Trophoblast cell (in vitro differentiated cells and primary cell): ENCODE measurements at regions not wholly inside any gene's neighbourhood (a gene's known extent, or its start where the extent isn't known, plus 50 kb on each side); places are given as distances from the start of the nearest gene placed in this dataset.

Experiments
- DNase-seq, 2 donors: peaks; one replicate each; pipeline ENCODE4 v3.0.0-alpha.2; 2016
- H2AFZ ChIP-seq: 2 replicates; pipeline ENCODE4 v1.6.1; 2013; ENCODE audit warnings: low read length, moderate library complexity, mild to moderate bottlenecking; ENCODE audit not compliant: insufficient read depth, poor library complexity
- H2AK5ac ChIP-seq: 2 replicates; pipeline ENCODE4 v1.6.1; 2013; ENCODE audit warnings: mild to moderate bottlenecking, low read length
- H2BK120ac ChIP-seq: 2 replicates; pipeline ENCODE4 v1.6.1; 2013; ENCODE audit warnings: low read length, mild to moderate bottlenecking, moderate library complexity; ENCODE audit not compliant: insufficient read depth, poor library complexity
- H2BK12ac ChIP-seq: 2 replicates; pipeline ENCODE4 v1.6.1; 2013; ENCODE audit warnings: mild to moderate bottlenecking, low read length, moderate library complexity
- H2BK5ac ChIP-seq: 2 replicates; pipeline ENCODE4 v1.6.1; 2013; ENCODE audit warnings: low read length, low read depth, moderate library complexity, mild to moderate bottlenecking; ENCODE audit not compliant: poor library complexity
- H3K14ac ChIP-seq: 2 replicates; pipeline ENCODE4 v1.6.1; 2013; ENCODE audit warnings: mild to moderate bottlenecking, low read length
- H3K18ac ChIP-seq: 2 replicates; pipeline ENCODE4 v1.6.1; 2013; ENCODE audit warnings: mild to moderate bottlenecking, low read length
- H3K23ac ChIP-seq: 2 replicates; pipeline ENCODE4 v1.6.1; 2013; ENCODE audit warnings: low read length
- H3K27ac ChIP-seq: 2 replicates; pipeline ENCODE4 v1.5.1; 2013; ENCODE audit warnings: low read depth, mild to moderate bottlenecking, inconsistent platforms, low read length, moderate library complexity
- H3K27me3 ChIP-seq: 2 replicates; pipeline ENCODE4 v1.6.1; 2013; ENCODE audit warnings: inconsistent platforms, mild to moderate bottlenecking, low read length, moderate library complexity; ENCODE audit not compliant: insufficient read depth
- H3K36me3 ChIP-seq, 2 experiments: 1 replicate in 1 of 2; 2 replicates in 1 of 2; pipeline ENCODE4 v1.6.1; 2013; ENCODE audit warnings: low read length in 2 of 2, mild to moderate bottlenecking in 2 of 2, moderate library complexity in 1 of 2; ENCODE audit not compliant: insufficient read depth in 2 of 2, control insufficient read depth in 1 of 2
- H3K4ac ChIP-seq: 2 replicates; pipeline ENCODE4 v1.6.1; 2013; ENCODE audit warnings: low read depth, mild to moderate bottlenecking, low read length, moderate library complexity
- H3K4me1 ChIP-seq, 2 experiments: 1 replicate in 1 of 2; 2 replicates in 1 of 2; pipeline ENCODE4 v1.6.1; 2013; ENCODE audit warnings: low read length in 2 of 2, mild to moderate bottlenecking in 2 of 2, moderate library complexity in 1 of 2; ENCODE audit not compliant: insufficient read depth in 2 of 2, control insufficient read depth in 1 of 2
- H3K4me2 ChIP-seq: 2 replicates; pipeline ENCODE4 v1.6.1; 2013; ENCODE audit warnings: inconsistent platforms, mild to moderate bottlenecking, low read length, moderate library complexity
- H3K4me3 ChIP-seq: 2 replicates; pipeline ENCODE4 v1.5.1; 2013; ENCODE audit warnings: mild to moderate bottlenecking, low read depth, low read length, inconsistent platforms
- H3K79me1 ChIP-seq: one replicate; pipeline ENCODE4 v1.6.1; 2013; ENCODE audit warnings: low read length
- H3K79me2 ChIP-seq: 2 replicates; pipeline ENCODE4 v1.6.1; 2013; ENCODE audit warnings: low read length, mild to moderate bottlenecking; ENCODE audit not compliant: control insufficient read depth, insufficient read depth, poor library complexity
- H3K9ac ChIP-seq: 2 replicates; pipeline ENCODE4 v1.6.1; 2013; ENCODE audit warnings: mild to moderate bottlenecking, low read length
- H3K9me3 ChIP-seq: 2 replicates; pipeline ENCODE4 v1.6.1; 2013; ENCODE audit warnings: low read depth, mild to moderate bottlenecking, control low read depth, inconsistent platforms, low read length; ENCODE audit not compliant: insufficient read depth
- H4K12ac ChIP-seq: 2 replicates; pipeline ENCODE4 v1.6.1; 2013; ENCODE audit warnings: low read depth, mild to moderate bottlenecking, low read length, moderate library complexity
- H4K8ac ChIP-seq: 2 replicates; pipeline ENCODE4 v1.6.1; 2013; ENCODE audit warnings: low read depth, mild to moderate bottlenecking, low read length, moderate library complexity
- H4K91ac ChIP-seq: one replicate; pipeline ENCODE4 v1.6.1; 2013; ENCODE audit warnings: low read depth, mild to moderate bottlenecking, low read length, moderate library complexity
- WGBS: extraction: QIAGEN DNeasy Blood & Tissue Kit; methylation state at CpG from one replicate; pipeline ENCODE4 v1.1.7; 2013; ENCODE audit warnings: missing lambda C conversion rate; ENCODE audit not compliant: insufficient read length, insufficient coverage; ENCODE audit errors: extremely low coverage; 5-methylcytosine and 5-hydroxymethylcytosine counted together

- H3K4me1 ChIP-seq = no peaks in the 10 kb centered on the region
- no peaks in the 10 kb centered on the region for H3K36me3 ChIP-seq
- H3K23ac ChIP-seq = no peak overlapping the region
- H2BK120ac ChIP-seq = no peak overlapping the region
- no peak overlapping the region for H3K4ac ChIP-seq
- no peak overlapping the region for H2AK5ac ChIP-seq
- no peak overlapping the region for H4K8ac ChIP-seq
- H4K91ac ChIP-seq = no peak overlapping the region
- no peak overlapping the region for H4K12ac ChIP-seq
- H3K9me3 ChIP-seq = no peaks in the 10 kb centered on the region
- H3K79me2 ChIP-seq = no peaks in the 10 kb centered on the region
- no peak overlapping the region for H2AFZ ChIP-seq
- H3K9ac ChIP-seq = no peak overlapping the region
- H3K4me2 ChIP-seq = no peak overlapping the region
- no peaks in the 10 kb centered on the region for H3K27me3 ChIP-seq
- H3K14ac ChIP-seq = no peak overlapping the region
- H3K18ac ChIP-seq = no peak overlapping the region
- no peak for DNase-seq
- H3K27ac ChIP-seq = no peak overlapping the region
- no CpG with 5 or more reads among the region's 5 CpGs for WGBS
- H2BK5ac ChIP-seq = no peak overlapping the region
- no peak overlapping the region for H2BK12ac ChIP-seq
- no peak overlapping the region for H3K4me3 ChIP-seq
- no peaks in the 10 kb centered on the region for H3K79me1 ChIP-seq
Measured at GRCh38 chr1:25126562-25126961, 105.7 kb downstream of the SYF2 start.

- Histone ChIP-seq H3K4me1 (no peaks in the 10 kb centered on the region), H3K18ac (no peak overlapping the region), H2AFZ (no peak overlapping the region), H3K27ac (no peak overlapping the region), H3K79me1 (no peaks in the 10 kb centered on the region), H4K91ac (no peak overlapping the region), H2BK5ac (no peak overlapping the region), H3K79me2 (no peaks in the 10 kb centered on the region), H3K4me3 (no peak overlapping the region), H2BK12ac (no peak overlapping the region), H3K23ac (no peak overlapping the region), H4K12ac (no peak overlapping the region), H3K4ac (no peak overlapping the region), H3K27me3 (no peaks in the 10 kb centered on the region), H3K9me3 (no peaks in the 10 kb centered on the region), H2BK120ac (no peak overlapping the region), H3K4me2 (no peak overlapping the region), H3K9ac (no peak overlapping the region), H4K8ac (no peak overlapping the region), H3K36me3 (no peaks in the 10 kb centered on the region), H3K14ac (no peak overlapping the region), H2AK5ac (no peak overlapping the region)
- DNase-seq = no peak
- no CpG with 5 or more reads among the region's 3 CpGs for WGBS
Measured at GRCh38 chr1:25123551-25123950, 108.8 kb downstream of the SYF2 start.

- H3K14ac ChIP-seq = no peak overlapping the region
- H3K9ac ChIP-seq = no peak overlapping the region
- no peaks in the 10 kb centered on the region for H3K27me3 ChIP-seq
- H3K27ac ChIP-seq = no peak overlapping the region
- H3K79me2 ChIP-seq = no peaks in the 10 kb centered on the region
- no peak overlapping the region for H2BK12ac ChIP-seq
- no peak overlapping the region for H2BK5ac ChIP-seq
- no peak overlapping the region for H3K18ac ChIP-seq
- no peak overlapping the region for H3K23ac ChIP-seq
- no peak overlapping the region for H3K4me2 ChIP-seq
- H2AK5ac ChIP-seq = no peak overlapping the region
- WGBS = no CpG with 5 or more reads among the region's 5 CpGs
- H3K4ac ChIP-seq = no peak overlapping the region
- H3K36me3 ChIP-seq = no peaks in the 10 kb centered on the region
- no peak overlapping the region for H4K12ac ChIP-seq
- H2AFZ ChIP-seq = no peak overlapping the region
- H4K8ac ChIP-seq = no peak overlapping the region
- H3K4me1 ChIP-seq = no peaks in the 10 kb centered on the region
- no peak overlapping the region for H2BK120ac ChIP-seq
- no peak overlapping the region for H4K91ac ChIP-seq
- H3K9me3 ChIP-seq = no peaks in the 10 kb centered on the region
- no peaks in the 10 kb centered on the region for H3K79me1 ChIP-seq
- no peak overlapping the region for H3K4me3 ChIP-seq
- no peak for DNase-seq
Measured at GRCh38 chr1:25122747-25123146, 109.6 kb downstream of the SYF2 start.

DNA sequence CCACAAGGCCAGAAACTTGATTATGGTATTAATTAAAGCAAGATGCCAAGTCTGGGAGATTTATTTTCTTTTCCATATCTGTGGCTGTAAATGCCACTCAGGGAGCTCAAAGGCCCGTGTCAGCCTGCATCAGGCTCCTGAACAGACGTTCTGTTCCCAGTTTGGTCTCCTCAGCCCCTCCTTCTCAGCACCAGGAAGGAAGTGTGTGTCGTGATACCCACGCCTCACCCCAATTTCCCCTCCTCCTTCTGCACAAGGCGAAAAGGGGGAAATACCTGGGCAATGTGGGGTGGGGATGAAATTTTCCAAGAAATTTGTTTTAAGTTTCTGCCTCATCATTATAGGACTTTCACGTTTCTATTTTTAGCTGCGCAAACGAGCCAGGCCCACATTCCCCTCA lies 112.0 kb downstream of the SYF2 start:
- Histone ChIP-seq H2AK5ac (no peak overlapping the region), H3K36me3 (no peaks in the 10 kb centered on the region), H3K4ac (no peak overlapping the region), H3K18ac (no peak overlapping the region), H3K14ac (no peak overlapping the region), H3K9ac (no peak overlapping the region), H3K27me3 (no peaks in the 10 kb centered on the region), H4K8ac (no peak overlapping the region), H2AFZ (no peak overlapping the region), H3K27ac (no peak overlapping the region), H3K4me2 (no peak overlapping the region), H4K12ac (no peak overlapping the region), H3K4me1 (no peaks in the 10 kb centered on the region), H3K4me3 (no peak overlapping the region), H2BK120ac (no peak overlapping the region), H2BK5ac (no peak overlapping the region), H4K91ac (no peak overlapping the region), H3K9me3 (no peaks in the 10 kb centered on the region), H3K79me1 (no peaks in the 10 kb centered on the region), H3K79me2 (no peaks in the 10 kb centered on the region), H2BK12ac (no peak overlapping the region), H3K23ac (no peak overlapping the region)
- WGBS = no CpG with 5 or more reads among the region's 8 CpGs
- DNase-seq = no peak
